GM12865 (cell line): ENCODE measurements at regions not wholly inside any gene's neighbourhood (a gene's known extent, or its start where the extent isn't known, plus 50 kb on each side); places are given as distances from the start of the nearest gene placed in this dataset.

Experiments
- DNase-seq: peaks from one replicate; pipeline ENCODE4 v3.0.0; 2010; ENCODE audit warnings: low read depth
- H3K4me3 ChIP-seq: 2 replicates; pipeline ENCODE4 v1.5.1; 2011; ENCODE audit warnings: mild to moderate bottlenecking, low read depth, low read length, control low read depth
- CTCF ChIP-seq: IDR thresholded peaks from 2 replicates; pipeline ENCODE4 v1.5.1; 2011; ENCODE audit warnings: low read length, control low read depth, low read depth, inconsistent platforms; ENCODE audit not compliant: insufficient read depth; ENCODE audit errors: missing control alignments

GRCh38 chr11:11141065-11141464 lies 212.0 kb downstream of the CSNK2A3 start:
- TF ChIP-seq CTCF: no peak
- H3K4me3 ChIP-seq: no peak overlapping the region
- DNase-seq: no peak

GRCh38 chr11:11140510-11140909 lies 212.5 kb downstream of the CSNK2A3 start:
- DNase-seq: no peak
- TF ChIP-seq CTCF: no peak
- no peak overlapping the region for H3K4me3 ChIP-seq

GRCh38 chr11:11137339-11137738 lies 215.7 kb downstream of the CSNK2A3 start:
- no peak for TF ChIP-seq CTCF
- DNase-seq: no peak
- no peak overlapping the region for H3K4me3 ChIP-seq

GRCh38 chr11:11135820-11136476 lies 217.1 kb downstream of the CSNK2A3 start:
- TF ChIP-seq CTCF: no peak
- no peak for DNase-seq
- no peak overlapping the region for H3K4me3 ChIP-seq

- no peak for DNase-seq
- no peak overlapping the region for H3K4me3 ChIP-seq
- no peak for TF ChIP-seq CTCF
These were observed 223.9 kb downstream of the CSNK2A3 start for GRCh38 chr11:11129118-11129517.

GRCh38 chr11:11125618-11126017 lies 227.4 kb downstream of the CSNK2A3 start:
- no peak for DNase-seq
- TF ChIP-seq CTCF: no peak
- H3K4me3 ChIP-seq: no peak overlapping the region

GRCh38 chr11:11122749-11123148 lies 230.3 kb downstream of the CSNK2A3 start:
- no peak for DNase-seq
- TF ChIP-seq CTCF: no peak

More at GRCh38 chr11:11122749-11123148, 230.3 kb downstream of the CSNK2A3 start:
- H3K4me3 ChIP-seq: no peak overlapping the region
